IMR-90 (cell line): ENCODE measurements at regions not wholly inside any gene's neighbourhood (a gene's known extent, or its start where the extent isn't known, plus 50 kb on each side); places are given as distances from the start of the nearest gene placed in this dataset.

ENCODE experiments used
- ATAC-seq: fragments of 200-7000 bp; cut with Tn5 transposase; 2 replicates; pipeline ENCODE4 v1.9.1; 2020; ENCODE audit warnings: low read depth, mild to moderate bottlenecking, moderate library complexity
- BruUV-seq: library from RNA; stranded (reverse); fragments of 400-500 nt; replicated peaks from 2 replicates; lab custom pipeline; 2021; lab: Mats Ljungman, UMichigan
- CTCF ChIA-PET: fragments of 300-600 bp; formaldehyde crosslinking; extraction: SDS; loops from one replicate; lab custom pipeline; 2021; ENCODE audit warnings: antibody characterized with exemption; lab: Yijun Ruan, JAX
- POLR2A ChIA-PET: fragments of 300-600 bp; sonication (Branson Sonifier 250); formaldehyde crosslinking; loops from one replicate; lab custom pipeline; 2022; ENCODE audit warnings: antibody characterized with exemption; ENCODE audit not compliant: unreplicated experiment; lab: Charles Lee
- DNase-seq: peaks from one replicate; pipeline ENCODE4 v3.0.0; 2013
- H2AFZ ChIP-seq: replicated peaks from 2 replicates; pipeline ENCODE3; 2013; ENCODE audit warnings: low read length, mild to moderate bottlenecking; ENCODE audit not compliant: poor library complexity
- H2AK5ac ChIP-seq: 2 replicates; pipeline ENCODE4 v1.6.1; 2013; ENCODE audit warnings: low read depth, low read length, inconsistent platforms
- H2AK9ac ChIP-seq: replicated peaks from 2 replicates; pipeline ENCODE3; 2013; ENCODE audit warnings: mild to moderate bottlenecking, low read depth, low read length, moderate library complexity; ENCODE audit not compliant: poor library complexity
- H2BK120ac ChIP-seq: 2 replicates; pipeline ENCODE4 v1.6.1; 2013; ENCODE audit warnings: low read depth, low read length, inconsistent platforms
- H2BK15ac ChIP-seq: 3 replicates; pipeline ENCODE4 v1.6.1; 2013; ENCODE audit warnings: low read depth, low read length, inconsistent platforms
- H2BK20ac ChIP-seq: 2 replicates; pipeline ENCODE4 v1.6.1; 2013; ENCODE audit warnings: low read depth, mild to moderate bottlenecking, inconsistent platforms, low read length, moderate library complexity
- H2BK5ac ChIP-seq: 2 replicates; pipeline ENCODE4 v1.6.1; 2013; ENCODE audit warnings: mild to moderate bottlenecking, low read depth, low read length, inconsistent platforms; ENCODE audit not compliant: poor library complexity, severe bottlenecking
- H3K14ac ChIP-seq: replicated peaks from 2 replicates; pipeline ENCODE4 v1.6.1; 2013; ENCODE audit warnings: low read depth, low read length, inconsistent platforms
- H3K18ac ChIP-seq: 2 replicates; pipeline ENCODE4 v1.6.1; 2013; ENCODE audit warnings: low read depth, low read length, control low read depth
- H3K23ac ChIP-seq: 2 replicates; pipeline ENCODE4 v1.6.1; 2013; ENCODE audit warnings: low read depth, low read length, inconsistent platforms
- H3K27ac ChIP-seq: 2 replicates; pipeline ENCODE4 v1.5.1; 2013; ENCODE audit warnings: mild to moderate bottlenecking, control low read depth, low read length; ENCODE audit not compliant: insufficient read depth
- H3K27me3 ChIP-seq: 2 replicates; pipeline ENCODE4 v1.6.1; 2013; ENCODE audit warnings: low read length; ENCODE audit not compliant: control insufficient read depth, insufficient read depth
- H3K36me3 ChIP-seq: 2 replicates; pipeline ENCODE4 v1.6.1; 2013; ENCODE audit warnings: low read length, mixed read lengths; ENCODE audit not compliant: control insufficient read depth, insufficient read depth
- H3K4ac ChIP-seq: 2 replicates; pipeline ENCODE4 v1.6.1; 2013; ENCODE audit warnings: low read depth, low read length, inconsistent platforms
- H3K4me1 ChIP-seq: 2 replicates; pipeline ENCODE4 v1.6.1; 2013; ENCODE audit warnings: low read length, mixed read lengths; ENCODE audit not compliant: control insufficient read depth, insufficient read depth
- H3K4me2 ChIP-seq: 2 replicates; pipeline ENCODE4 v1.6.1; 2013; ENCODE audit warnings: low read depth, mild to moderate bottlenecking, control low read depth, low read length, moderate library complexity
- H3K4me3 ChIP-seq: 2 replicates; pipeline ENCODE4 v1.5.1; 2013; ENCODE audit warnings: low read depth, mild to moderate bottlenecking, control low read depth, low read length, moderate library complexity; ENCODE audit not compliant: insufficient read depth
- H3K56ac ChIP-seq: 2 replicates; pipeline ENCODE4 v1.6.1; 2013; ENCODE audit warnings: low read length, inconsistent platforms; ENCODE audit not compliant: insufficient read depth; ENCODE audit errors: extremely low read depth
- H3K79me1 ChIP-seq, 2 experiments: 2 replicates each; pipeline ENCODE4 v1.6.1; 2013; ENCODE audit warnings: low read length in 2 of 2, inconsistent platforms in 1 of 2, low read depth in 1 of 2
- H3K9ac ChIP-seq: 2 replicates; pipeline ENCODE4 v1.6.1; 2013; ENCODE audit warnings: low read depth, low read length, control low read depth
- H3K9me1 ChIP-seq: 2 replicates; pipeline ENCODE4 v1.6.1; 2013; ENCODE audit warnings: low read length, inconsistent platforms; ENCODE audit not compliant: insufficient read depth
- H3K9me3 ChIP-seq: 2 replicates; pipeline ENCODE4 v1.6.1; 2013; ENCODE audit warnings: low read length; ENCODE audit not compliant: control insufficient read depth, insufficient read depth
- H4K20me1 ChIP-seq: 2 replicates; pipeline ENCODE4 v1.6.1; 2013; ENCODE audit warnings: low read length, inconsistent platforms; ENCODE audit not compliant: insufficient read depth
- H4K5ac ChIP-seq: 2 replicates; pipeline ENCODE4 v1.6.1; 2013; ENCODE audit warnings: mild to moderate bottlenecking, low read depth, low read length, control low read depth
- H4K8ac ChIP-seq, 2 experiments: 2 replicates each; pipeline ENCODE4 v1.6.1; 2013; ENCODE audit warnings: low read depth in 2 of 2, low read length in 2 of 2, control low read depth in 1 of 2, inconsistent platforms in 1 of 2
- H4K91ac ChIP-seq: 2 replicates; pipeline ENCODE4 v1.6.1; 2013; ENCODE audit warnings: low read depth, low read length, inconsistent platforms; ENCODE audit not compliant: insufficient read depth
- BHLHE40 ChIP-seq: fragments of 150-350 bp; IDR thresholded peaks from 2 replicates; pipeline ENCODE4 v1.6.1; 2016; ENCODE audit warnings: mild to moderate bottlenecking, low read depth, low read length
- FOS ChIP-seq: fragments of 150-350 bp; IDR thresholded peaks from 2 replicates; pipeline ENCODE4 v1.6.1; 2016; ENCODE audit warnings: low read depth, low read length
- MAFK ChIP-seq: IDR thresholded peaks from 2 replicates; pipeline ENCODE4 v1.6.1; 2012; ENCODE audit warnings: low read depth, low read length, improper control_type of control experiment
- MAZ ChIP-seq: IDR thresholded peaks from 2 replicates; pipeline ENCODE4 v1.6.1; 2012; ENCODE audit warnings: low read depth, mild to moderate bottlenecking, low read length, improper control_type of control experiment, moderate library complexity, borderline replicate concordance
- WGBS, 2 experiments: methylation state at CpG; one replicate each; pipeline versions ENCODE4 v1.1.5 to v1.1.7; 2013; ENCODE audit warnings: missing lambda C conversion rate in 2 of 2; ENCODE audit not compliant: insufficient read length in 1 of 2; ENCODE audit errors: extremely low coverage in 2 of 2; 5-methylcytosine and 5-hydroxymethylcytosine counted together
- dilution Hi-C: fragments of 300-500 bp; cut with HindIII; formaldehyde crosslinking; loops from one replicate; pipeline ENCODE4 v1.14.3; 2018; ENCODE audit warnings: low sequenced_read_pairs; ENCODE audit not compliant: unreplicated experiment
- in situ Hi-C: fragments of 300-500 bp; cut with MboI; formaldehyde crosslinking; loops from 3 replicates; pipeline ENCODE4 v1.14.3; 2019; ENCODE audit warnings: low sequenced_read_pairs, inconsistent platforms, mixed read lengths
- intact Hi-C: fragments of 100-400 bp; cut with micrococcal nuclease; formaldehyde crosslinking; loops from 2 replicates; pipeline ENCODE4 v1.10.0; 2022

DNA sequence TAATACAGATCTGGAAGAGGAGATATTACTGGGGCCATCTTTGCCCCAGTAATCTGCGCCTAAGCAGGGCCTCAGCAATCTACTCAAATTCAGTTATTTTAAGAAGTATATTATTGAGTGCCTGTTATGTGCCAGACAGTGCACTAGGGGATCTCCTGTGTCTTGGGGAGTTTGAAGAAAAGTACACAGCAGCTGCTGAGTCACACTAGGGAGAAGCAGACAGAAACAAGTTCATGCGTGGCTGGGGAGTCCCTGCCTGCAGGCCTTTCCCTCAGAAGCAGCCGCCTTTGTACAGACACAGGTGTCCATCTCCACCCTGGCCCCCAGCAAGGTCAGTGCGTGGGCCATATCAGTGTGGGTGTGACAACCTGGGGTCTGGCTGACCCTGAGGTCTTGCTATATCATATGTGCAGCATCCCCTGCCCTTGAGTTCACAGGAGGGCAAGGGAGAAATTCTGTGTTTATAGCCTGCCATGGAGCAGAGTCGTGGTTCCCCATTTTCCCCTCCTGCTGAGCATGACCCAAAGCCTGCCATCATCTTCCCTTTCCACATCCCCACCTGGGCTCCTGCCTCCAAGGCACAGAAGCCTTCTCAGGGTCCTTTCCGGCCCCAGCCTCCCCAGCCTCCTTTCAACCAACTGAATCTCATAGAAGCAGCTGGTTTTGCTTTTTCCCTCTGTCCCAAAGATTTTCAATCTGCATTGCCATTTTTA is 229.9 kb upstream of the SDK2 start:
- Histone ChIP-seq H2AK9ac (no peak overlapping the region), H3K9me3 (peaks cover 46% of the 10 kb centered on the region), H3K23ac (no peak overlapping the region), H3K27me3 (no peaks in the 10 kb centered on the region), H2BK20ac (no peak overlapping the region), H3K4me2 (no peak overlapping the region), H4K8ac (no peak overlapping the region), H3K9me1 (no peaks in the 10 kb centered on the region), H2BK120ac (no peak overlapping the region), H4K20me1 (no peaks in the 10 kb centered on the region), H4K91ac (no peak overlapping the region), H3K27ac (no peak overlapping the region), H3K79me1 (no peaks in the 10 kb centered on the region), H3K9ac (no peak overlapping the region), H2BK15ac (no peak overlapping the region), H3K14ac (no peak overlapping the region), H3K36me3 (no peaks in the 10 kb centered on the region), H3K4ac (no peak overlapping the region), H2AFZ (no peak overlapping the region), H4K5ac (no peak overlapping the region), H3K56ac (no peak overlapping the region), H3K18ac (no peak overlapping the region), H3K4me1 (no peaks in the 10 kb centered on the region), H3K4me3 (no peak overlapping the region), H2AK5ac (no peak overlapping the region), H2BK5ac (no peak overlapping the region)
- in situ Hi-C loops (no loop called here), intact Hi-C loops (no loop called here), dilution Hi-C loops (no loop called here)
- TF ChIP-seq BHLHE40 (no peak), MAFK (no peak), FOS (no peak), MAZ (no peak)
- ChIA-PET CTCF (no interaction called here), POLR2A (no interaction called here)
- no TSS peak for BruUV-seq
- 19% methylated on average over 2 of the region's 6 CpGs; no CpG with 5 or more reads in 1 of the 2 experiments for WGBS, 2 experiments
- ATAC-seq, result no peak
- DNase-seq, result no peak
